HEK293T (cell line): ENCODE measurements at regions not wholly inside any gene's neighbourhood (a gene's known extent, or its start where the extent isn't known, plus 50 kb on each side); places are given as distances from the start of the nearest gene placed in this dataset.

Experiments used
- BHLHE40 ChIP-seq: fragments of 450-650 bp; IDR thresholded peaks from 2 replicates; pipeline ENCODE4 v1.6.1; 2016; ENCODE audit warnings: mild to moderate bottlenecking, moderate library complexity, borderline replicate concordance
- CTBP1 ChIP-seq: fragments of 450-650 bp; IDR thresholded peaks from 2 replicates; pipeline ENCODE4 v1.6.1; 2016; ENCODE audit warnings: borderline replicate concordance
- FOXM1 ChIP-seq: fragments of 450-650 bp; IDR thresholded peaks from 2 replicates; pipeline ENCODE4 v1.6.1; 2017; ENCODE audit warnings: mild to moderate bottlenecking, borderline replicate concordance
- SUZ12 ChIP-seq: fragments of 450-650 bp; IDR thresholded peaks from 2 replicates; pipeline ENCODE4 v1.6.1; 2016; ENCODE audit warnings: mild to moderate bottlenecking
- TARDBP ChIP-seq: fragments of 450-650 bp; IDR thresholded peaks from 2 replicates; pipeline ENCODE4 v1.6.1; 2016
- TF ChIP-seq, protein P1 (sequence below): fragments of 450-650 bp; IDR thresholded peaks from 2 replicates; pipeline ENCODE4 v1.6.1; 2016

DNA sequence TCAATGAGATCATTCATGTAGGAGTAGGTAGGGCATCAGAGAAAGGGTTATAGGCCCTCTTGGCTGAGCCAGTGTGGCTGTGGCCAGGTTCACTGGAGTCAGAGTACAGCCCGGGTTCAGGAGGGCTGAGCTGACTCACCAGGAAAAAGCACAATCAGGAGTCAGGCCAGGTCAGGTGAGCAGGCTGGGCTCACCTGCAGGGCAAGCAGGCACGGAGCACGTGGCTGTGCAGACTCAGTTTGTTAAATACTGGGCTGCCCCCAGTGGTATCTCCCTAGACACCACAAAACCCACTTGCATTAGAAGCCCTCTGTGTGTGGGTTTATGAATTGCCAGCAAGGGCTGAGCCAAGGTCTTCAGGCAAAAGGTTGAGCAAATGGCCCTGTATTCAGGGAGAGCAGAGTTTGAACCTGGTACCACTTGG lies 122.1 kb upstream of the SERBP1 start:
- TF ChIP-seq CTBP1: no peak
- TF ChIP-seq SUZ12: no peak
- TF ChIP-seq TARDBP: no peak
- TF ChIP-seq, protein P1, sequence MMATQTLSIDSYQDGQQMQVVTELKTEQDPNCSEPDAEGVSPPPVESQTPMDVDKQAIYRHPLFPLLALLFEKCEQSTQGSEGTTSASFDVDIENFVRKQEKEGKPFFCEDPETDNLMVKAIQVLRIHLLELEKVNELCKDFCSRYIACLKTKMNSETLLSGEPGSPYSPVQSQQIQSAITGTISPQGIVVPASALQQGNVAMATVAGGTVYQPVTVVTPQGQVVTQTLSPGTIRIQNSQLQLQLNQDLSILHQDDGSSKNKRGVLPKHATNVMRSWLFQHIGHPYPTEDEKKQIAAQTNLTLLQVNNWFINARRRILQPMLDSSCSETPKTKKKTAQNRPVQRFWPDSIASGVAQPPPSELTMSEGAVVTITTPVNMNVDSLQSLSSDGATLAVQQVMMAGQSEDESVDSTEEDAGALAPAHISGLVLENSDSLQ: no peak
- TF ChIP-seq FOXM1: no peak
- TF ChIP-seq BHLHE40: no peak
